GM18907 (cell line): ENCODE measurements at regions not wholly inside any gene's neighbourhood (a gene's known extent, or its start where the extent isn't known, plus 50 kb on each side); places are given as distances from the start of the nearest gene placed in this dataset.
"Not testable (repeated sequence)": the region's sequence is repeated elsewhere in the genome, so short reads cannot be mapped to it uniquely, and the experiment has no call there.

Source experiments
- ATAC-seq: cut with Tn5 transposase; IDR thresholded peaks from one replicate; pipeline ENCODE4 v1.9.1; 2021; ENCODE audit warnings: mild to moderate bottlenecking, moderate library complexity; ENCODE audit not compliant: unreplicated experiment

DNA sequence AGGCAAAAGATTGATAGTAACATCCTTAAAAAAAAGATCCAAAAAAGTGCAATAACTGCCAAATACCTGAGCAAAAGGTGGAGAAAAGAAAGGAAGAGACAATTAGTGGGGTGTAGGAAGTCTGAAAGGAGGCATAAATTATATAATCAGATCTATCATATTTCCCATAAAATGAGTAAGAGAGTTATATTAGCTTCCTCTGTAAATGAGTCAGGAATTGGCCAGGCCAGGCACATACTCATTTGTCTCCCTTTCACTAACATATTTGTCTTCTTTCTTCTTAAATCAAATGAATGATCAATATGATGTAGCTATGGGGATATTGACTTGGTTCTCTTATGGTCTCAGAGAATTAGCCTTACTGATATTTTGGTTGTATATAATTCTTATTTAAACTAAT lies 292.3 kb upstream of the CADM2 start:
- no peak for ATAC-seq

- no peak for ATAC-seq
Observed at GRCh38 chr3:84679211-84679610, 279.6 kb upstream of the CADM2 start.

GRCh38 chr3:84680700-84681099 lies 278.1 kb upstream of the CADM2 start:
- ATAC-seq, result no peak

DNA sequence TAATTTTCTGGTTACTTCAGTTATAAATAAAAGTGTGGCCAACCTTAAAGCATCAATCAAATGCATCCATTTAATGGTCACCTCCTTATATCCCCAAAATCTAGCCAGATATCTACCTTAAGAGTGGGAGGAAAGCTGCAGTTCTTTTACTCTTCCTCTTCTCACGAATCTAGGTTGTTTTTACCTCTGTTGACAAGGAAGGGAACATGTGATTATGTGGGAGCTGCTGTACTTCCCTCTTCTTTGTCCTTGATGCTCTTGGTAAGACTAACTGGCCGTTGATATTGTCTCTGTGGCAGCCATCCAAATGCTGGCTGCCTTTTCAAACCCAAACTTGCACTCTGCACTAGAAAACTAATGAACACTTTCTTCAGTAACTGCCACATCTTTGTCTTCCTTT lies 275.3 kb upstream of the CADM2 start:
- ATAC-seq, result no peak

GRCh38 chr3:84685467-84685866 lies 273.3 kb upstream of the CADM2 start:
- no peak for ATAC-seq

DNA sequence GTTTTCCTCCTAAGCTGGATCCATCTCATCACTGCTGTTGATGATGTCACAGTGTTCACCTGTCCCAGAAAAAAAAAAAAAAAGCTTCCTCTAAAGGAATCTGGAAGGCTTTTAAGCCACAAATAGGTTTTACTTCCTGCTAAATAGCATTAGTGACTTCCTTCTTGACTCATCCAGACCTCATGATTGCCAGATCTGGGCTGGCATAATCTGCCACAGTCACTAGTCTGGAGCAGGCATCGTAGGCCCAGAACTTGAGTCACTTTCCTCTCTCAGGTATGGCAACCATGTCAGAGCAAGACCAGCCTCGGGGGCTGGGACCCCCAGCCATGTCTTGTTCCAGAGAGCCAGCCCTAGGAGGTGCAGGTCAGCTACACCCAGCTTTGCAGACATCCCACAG lies 266.5 kb upstream of the CADM2 start:
- no peak for ATAC-seq

DNA sequence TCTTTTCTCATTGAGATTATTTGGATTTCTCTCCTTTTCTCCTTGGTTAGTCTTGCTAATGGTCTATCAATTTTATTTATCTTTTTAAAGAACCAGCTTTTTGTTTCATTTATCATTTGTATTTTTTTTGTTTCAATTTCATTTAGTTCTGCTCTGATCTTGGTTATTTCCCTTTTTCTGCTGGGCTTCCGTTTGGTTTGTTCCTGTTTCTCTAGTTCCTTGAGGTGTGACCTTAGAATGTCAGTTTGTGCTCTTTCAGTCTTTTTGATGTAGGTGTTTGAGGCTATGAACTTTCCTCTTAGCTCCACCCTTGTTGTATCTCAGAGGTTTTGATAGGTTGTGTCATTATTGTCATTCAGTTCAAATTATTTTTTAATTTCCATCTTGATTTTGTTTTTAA lies 248.5 kb upstream of the CADM2 start:
- ATAC-seq, result not testable (repeated sequence)

- no peak for ATAC-seq
Observed at GRCh38 chr3:84717894-84718293, 240.9 kb upstream of the CADM2 start.

DNA sequence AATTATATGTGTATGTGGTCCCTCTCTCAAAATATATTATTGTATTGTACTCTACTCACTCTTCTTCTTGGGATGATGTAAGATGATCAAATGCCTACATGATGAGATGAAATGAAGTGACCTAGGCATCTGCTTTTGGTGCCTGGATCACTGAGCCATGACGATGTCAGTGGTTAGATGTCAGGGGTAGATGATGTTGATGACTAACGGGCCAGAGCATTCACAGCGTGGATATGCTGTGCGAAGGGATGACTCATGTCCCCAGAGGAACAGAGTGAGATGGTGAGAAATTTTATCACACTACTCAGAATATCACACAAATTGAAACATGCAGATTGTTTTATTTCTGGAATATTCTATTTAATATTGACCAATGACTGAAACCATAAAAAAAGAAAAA lies 233.9 kb upstream of the CADM2 start:
- ATAC-seq, result no peak

GRCh38 chr3:84727616-84728015 lies 231.2 kb upstream of the CADM2 start:
- ATAC-seq, result no peak

- not testable (repeated sequence) for ATAC-seq
Observed at GRCh38 chr3:84734731-84735130, 224.1 kb upstream of the CADM2 start.

DNA sequence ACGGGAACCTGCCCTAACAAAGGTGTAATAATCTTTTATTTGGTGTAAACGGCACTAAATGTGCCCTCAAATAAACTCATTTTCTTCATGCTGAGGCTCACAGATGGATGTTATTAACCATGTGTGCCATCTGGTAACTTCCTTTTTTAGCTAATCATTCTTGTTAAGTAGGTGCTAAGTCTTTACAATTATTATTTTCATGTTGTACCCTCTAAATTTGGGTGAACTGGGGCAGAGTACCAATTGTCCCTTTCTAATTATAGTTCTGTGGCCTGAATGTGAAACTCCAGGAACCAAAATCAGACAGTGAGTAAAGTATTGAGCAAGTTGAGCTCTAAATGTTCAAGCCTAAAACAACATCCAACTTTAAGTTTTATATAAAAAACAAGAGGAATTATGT lies 220.7 kb upstream of the CADM2 start:
- no peak for ATAC-seq

DNA sequence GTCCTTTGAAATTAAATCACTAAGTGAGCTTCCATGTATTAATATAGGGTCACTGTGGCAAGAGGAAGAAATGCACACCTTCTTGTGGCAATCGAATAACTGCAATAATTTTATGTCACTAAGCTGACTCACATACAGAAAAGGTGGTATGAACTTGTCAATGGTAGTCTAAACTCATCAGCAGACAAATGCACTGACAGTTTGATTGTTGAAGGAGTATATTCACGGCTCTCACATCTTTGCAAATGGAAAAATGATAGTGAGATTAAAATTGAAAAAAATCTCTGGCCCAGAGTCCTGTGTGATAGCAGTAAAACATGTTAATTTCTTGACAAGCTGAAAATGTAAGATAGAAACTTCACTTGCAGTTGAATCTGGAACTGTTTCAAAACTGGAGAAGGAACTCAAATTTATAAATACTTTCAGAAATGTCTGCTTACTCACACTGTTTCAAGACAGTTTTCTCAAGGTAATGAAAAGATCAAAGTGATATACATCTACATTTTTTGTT lies 215.8 kb upstream of the CADM2 start:
- no peak for ATAC-seq

DNA sequence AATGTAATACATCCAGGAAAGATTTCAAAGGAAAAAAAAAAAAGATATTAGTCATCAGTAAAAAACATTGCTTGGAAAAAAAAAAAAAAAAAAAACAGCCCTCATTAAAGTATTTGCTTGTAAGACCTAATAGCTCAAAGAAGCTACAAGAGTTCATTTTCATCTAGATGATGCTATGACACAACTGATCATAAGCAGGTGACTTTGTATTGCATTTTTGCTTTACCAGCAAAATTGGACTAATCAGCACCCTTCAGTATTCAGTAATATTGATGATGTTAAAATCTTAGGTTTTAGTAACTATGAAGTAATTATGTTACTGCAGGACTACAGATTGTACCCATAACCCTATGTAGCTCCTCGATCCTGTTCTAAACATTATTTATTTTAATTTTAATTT lies 214.7 kb upstream of the CADM2 start:
- no peak for ATAC-seq

DNA sequence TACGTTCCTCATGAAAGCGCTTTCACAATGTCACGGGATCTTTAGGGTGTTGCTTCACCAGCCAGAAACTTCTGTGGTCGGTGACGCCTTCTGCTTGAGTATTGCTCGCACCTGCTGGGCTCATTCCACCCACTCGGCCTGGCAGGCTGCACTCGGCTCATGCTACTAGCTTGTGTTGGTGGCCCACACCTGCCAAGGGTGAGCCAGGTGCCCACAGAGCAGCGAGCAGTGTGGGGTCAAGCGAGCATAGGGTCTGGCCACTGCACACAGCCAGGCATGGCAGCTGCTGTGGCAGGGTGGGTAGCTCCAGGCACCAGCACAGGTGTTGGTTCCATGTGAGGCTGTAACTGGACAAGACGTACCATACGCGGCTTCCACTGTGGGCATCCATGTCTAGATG lies 202.9 kb upstream of the CADM2 start:
- no peak for ATAC-seq

DNA sequence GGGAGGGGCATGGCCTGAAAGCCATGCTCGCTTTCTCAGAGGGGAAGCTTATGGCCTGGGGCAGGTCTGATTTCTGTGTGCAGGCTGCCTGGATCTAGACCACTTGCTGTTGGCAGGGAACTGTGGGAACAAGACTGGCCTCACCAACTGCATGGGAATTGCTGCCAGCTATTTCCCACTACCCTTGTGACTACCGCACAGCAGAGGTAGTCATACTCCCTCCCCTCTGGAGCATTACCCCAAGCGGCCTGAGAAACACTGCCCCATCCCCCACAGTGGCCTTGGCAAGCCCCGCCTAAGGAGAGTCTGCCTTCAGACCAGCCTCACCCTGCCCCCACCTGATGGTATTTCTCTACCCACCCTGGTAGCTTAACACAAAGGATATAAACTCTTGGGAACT lies 199.4 kb upstream of the CADM2 start:
- ATAC-seq, result no peak

DNA sequence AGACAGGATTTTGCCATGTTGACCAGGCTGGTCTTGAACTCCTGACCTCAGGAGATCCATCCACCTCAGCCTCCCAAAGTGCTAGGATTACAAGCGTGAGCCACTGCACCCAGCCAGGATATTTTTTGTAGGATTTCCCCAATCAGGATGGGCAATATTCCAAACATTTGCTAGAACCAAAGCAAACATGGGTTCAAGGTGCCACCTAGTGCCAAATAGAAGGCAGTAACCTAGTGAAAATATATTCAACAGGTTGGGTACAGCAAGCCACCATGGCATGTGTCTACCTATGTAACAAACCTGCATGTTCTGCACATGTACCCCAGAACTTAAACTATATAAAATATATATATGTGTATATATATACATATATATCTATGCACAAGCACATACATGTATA lies 185.9 kb upstream of the CADM2 start:
- no peak for ATAC-seq

- no peak for ATAC-seq
Observed at GRCh38 chr3:84783281-84783680, 175.5 kb upstream of the CADM2 start.

DNA sequence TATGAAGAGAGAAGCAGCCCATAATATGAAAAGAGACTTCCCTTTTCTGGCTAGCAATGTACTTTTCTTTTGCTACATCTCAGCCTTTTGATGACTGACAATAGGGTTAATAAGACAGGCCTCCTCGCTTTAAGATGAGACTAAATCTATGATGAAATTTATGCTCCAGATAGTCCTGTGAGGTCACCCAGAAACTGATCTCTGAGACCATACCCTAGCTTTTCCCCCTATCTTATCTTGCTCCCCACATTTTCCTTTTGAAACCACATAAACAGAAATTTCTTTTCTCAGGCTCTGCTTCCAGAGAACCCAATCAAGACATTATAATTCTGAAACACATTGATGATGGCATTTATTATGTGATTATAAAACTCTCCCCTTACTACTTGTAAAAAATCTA lies 168.8 kb upstream of the CADM2 start:
- ATAC-seq, result no peak

- ATAC-seq, result no peak
Observed at GRCh38 chr3:84806958-84807357, 151.8 kb upstream of the CADM2 start.

GRCh38 chr3:84820126-84820525 lies 138.7 kb upstream of the CADM2 start:
- ATAC-seq, result no peak

- ATAC-seq, result no peak
Observed at GRCh38 chr3:84820906-84821305, 137.9 kb upstream of the CADM2 start.

- ATAC-seq, result no peak
Observed at GRCh38 chr3:84825817-84826216, 133.0 kb upstream of the CADM2 start.

- no peak for ATAC-seq
Observed at GRCh38 chr3:84830476-84830875, 128.3 kb upstream of the CADM2 start.
